Caki2 (cell line): ENCODE measurements at regions not wholly inside any gene's neighbourhood (a gene's known extent, or its start where the extent isn't known, plus 50 kb on each side); places are given as distances from the start of the nearest gene placed in this dataset.
"Not testable (repeated sequence)": the region's sequence is repeated elsewhere in the genome, so short reads cannot be mapped to it uniquely, and the experiment has no call there.

ENCODE experiments used
- DNase-seq: peaks from one replicate; pipeline ENCODE4 v3.0.0-alpha.2; 2015; ENCODE audit warnings: low read depth
- in situ Hi-C: cut with HindIII; loops from 2 replicates; pipeline ENCODE4 v1.10.0; 2016; ENCODE audit warnings: low sequenced_read_pairs, low pct_unique_long_range_greater_than_20kb, mixed read lengths

DNA sequence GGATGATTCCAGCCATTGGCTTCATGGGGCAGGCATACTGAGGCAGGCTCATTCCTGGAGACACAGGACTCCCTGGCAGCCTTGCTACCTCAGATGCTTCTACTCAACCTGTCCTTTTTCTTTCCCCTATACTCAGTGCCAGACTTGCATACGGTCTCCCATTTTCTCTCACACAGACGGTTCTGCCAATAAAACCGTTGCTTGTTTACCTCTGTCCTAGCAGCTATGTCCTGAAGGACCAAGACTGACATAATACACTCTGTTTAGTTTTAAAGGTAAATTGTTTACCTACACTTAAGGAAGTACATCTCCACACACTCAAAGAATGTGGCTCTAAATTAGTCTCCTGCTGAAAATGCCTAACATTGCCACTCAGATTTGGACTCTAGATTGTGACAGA, 151.0 kb upstream of the RFX3 start:
- in situ Hi-C loops, result no loop called here
- DNase-seq, result no peak

DNA sequence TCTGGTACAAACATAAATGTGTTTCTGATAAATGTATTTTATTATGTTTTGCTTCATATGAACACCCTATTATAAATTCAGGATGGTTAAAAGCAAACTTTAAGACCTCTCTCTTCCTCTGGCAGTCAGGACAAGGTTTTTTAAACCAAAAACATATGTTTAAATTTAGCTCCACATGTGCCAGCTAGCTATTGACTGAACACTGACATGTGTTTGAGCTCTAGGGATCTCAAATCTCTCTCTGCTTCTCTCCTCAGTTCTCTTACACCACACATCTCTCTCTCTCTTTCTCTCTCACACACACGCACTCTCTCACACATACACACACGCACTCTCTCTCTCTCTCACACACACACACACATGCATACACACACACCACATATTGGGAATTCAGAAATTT, 150.1 kb upstream of the RFX3 start:
- in situ Hi-C loops, result no loop called here
- DNase-seq, result no peak

DNA sequence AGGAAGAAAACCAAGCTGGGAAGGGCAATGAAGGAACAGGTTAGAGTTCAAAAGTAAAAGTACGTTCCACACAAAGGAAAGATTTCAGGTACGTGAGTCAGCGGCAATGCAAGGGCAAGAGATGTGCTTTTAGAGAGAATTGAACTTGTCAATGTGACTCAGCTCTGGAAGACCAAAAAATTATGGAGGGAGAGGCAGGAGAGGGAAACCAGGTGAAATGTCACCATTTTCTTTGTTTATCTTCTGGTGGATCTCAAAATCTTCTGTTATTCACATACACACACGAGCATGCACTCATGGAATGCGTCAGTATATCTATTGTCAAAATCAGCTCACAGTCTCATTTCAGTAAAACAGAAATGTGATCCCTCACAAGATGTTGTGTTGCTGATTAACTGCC, 148.8 kb upstream of the RFX3 start:
- no peak for DNase-seq
- in situ Hi-C loops, result no loop called here

DNA sequence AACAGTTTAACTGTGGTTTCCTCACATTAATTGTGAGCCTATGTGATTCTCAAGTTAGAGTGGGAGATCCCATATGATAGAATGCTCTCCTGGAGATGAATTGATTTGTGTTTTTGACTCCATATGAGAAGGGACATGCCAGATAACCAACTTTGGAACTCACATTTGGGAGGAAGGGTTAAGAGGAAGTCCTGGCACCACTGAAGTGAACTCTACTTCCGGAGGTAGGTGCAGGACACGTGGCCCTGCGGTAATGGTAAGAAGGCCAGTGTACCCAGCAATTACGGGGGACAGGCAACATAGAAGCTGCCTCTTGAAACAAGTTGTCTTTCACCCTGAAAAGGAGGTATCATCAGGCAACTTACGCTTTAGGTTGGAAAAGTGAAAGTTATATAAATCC, 146.6 kb upstream of the RFX3 start:
- no peak for DNase-seq
- in situ Hi-C loops, result no loop called here

DNA sequence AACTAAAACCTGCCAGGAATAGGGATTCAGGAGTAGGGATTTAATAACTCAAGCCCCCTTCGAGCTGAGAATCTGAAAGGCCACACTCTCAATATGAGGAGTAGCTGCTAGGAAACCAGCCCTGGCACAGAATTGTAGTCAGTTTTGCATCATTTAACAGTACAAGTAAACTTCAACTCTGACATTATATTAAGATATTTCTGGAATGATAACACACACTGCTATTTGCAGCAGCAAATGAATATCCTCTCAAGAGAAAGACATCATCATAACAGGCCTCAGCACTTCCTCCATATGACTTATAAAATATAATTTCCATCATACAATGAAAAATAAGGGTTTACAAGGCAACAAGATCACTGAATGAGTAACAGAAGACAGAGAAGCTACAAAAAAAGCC, 138.2 kb upstream of the RFX3 start:
- DNase-seq, result no peak
- in situ Hi-C loops, result no loop called here

DNA sequence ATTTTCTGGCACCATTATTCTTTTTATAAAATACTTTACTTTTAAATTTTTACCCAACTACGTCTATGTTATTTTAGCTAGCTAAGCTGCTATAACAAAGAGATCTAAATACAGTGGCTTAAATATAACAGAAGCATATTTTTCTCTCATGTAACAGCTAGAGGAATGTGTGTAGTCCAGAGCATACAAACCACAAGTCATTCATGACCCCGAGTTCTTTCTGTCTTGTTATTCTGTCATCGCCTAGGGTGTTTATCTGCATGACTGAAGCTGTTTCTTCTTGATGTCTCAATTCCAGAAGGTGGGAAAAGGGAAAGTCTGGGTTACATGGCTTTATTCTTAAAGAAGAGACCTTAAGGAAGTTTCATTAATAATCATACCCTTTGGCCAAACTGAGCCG, 136.9 kb upstream of the RFX3 start:
- no peak for DNase-seq
- in situ Hi-C loops, result no loop called here

DNA sequence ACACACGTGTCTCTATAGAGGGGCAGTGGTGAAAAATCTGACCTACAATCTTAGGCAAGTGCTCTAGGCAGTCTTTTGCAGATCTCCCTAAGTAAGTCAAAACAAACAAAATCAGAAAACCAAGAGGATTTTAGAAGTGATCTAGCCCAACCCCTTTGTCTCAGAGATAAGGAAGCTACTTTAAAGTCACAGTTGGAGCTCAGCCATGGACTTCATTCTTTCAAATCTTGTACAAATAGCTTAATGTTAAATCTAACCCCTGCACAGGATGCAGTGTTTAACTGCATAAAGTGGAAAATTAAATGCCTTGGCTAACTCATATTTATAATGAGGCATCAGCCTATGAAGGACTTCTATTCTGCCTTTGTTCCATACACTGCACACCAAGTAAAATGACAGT, 135.1 kb upstream of the RFX3 start:
- no peak for DNase-seq
- in situ Hi-C loops, result no loop called here

DNA sequence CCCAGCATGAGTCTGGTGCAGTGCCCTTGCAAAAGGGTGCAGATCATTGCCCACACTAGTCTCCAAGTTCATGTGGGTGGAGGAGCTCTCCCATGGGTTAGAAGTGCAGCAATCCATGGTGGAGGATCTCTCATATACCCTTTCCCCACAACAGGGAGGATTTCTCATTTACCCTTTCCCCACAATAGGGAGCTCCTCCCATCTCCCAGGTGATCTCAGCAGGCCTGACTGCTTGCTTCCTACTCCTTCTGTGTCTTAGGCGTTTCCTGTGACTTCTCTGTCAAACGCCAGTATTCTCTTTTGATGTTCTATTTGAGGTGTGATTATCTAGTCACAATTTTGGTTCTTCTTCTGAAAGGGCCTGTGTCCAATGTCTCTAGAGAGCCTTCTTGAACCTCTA, 133.8 kb upstream of the RFX3 start:
- DNase-seq, result no peak
- in situ Hi-C loops, result no loop called here

DNA sequence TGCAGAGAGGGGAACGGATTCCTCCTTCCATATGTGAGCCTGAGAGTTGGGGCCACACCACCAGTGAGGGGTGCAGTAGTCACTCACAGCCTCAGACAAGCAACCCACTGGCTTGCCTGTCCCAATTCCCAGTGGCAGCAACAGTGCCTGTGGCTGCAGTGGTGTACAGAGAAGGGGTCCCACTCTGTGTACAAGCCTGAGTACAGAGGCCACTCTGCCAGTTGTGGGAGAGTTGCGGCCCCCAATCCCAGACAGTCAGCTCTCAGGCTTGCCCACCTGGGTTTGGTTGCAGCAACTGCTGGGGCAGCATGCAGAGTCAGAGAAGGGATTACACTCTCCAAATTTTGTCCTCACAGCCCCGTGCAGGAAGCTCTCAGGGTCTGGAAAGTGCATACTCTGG, 133.2 kb upstream of the RFX3 start:
- no peak for DNase-seq

DNA sequence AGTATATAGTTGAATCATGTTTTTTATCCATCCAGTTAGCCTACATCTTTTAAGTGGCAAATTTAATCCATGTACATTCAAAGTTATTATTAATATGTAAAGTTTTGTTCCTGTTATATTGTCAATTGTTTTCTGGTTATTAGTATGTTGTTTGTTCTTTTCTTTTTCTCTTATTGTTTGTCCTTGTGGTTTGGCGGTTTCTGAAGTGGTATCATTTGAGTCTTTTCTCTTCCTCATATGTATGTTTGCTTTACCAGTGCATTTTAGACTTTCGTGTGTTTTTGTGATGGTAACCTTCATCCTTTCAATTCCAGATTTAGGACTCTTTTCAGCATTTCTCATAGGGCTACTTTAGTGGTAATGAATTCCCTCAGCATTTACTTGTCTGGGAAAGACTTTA, 130.4 kb upstream of the RFX3 start:
- in situ Hi-C loops, result no loop called here
- DNase-seq, result no peak

More for the DNA sequence above, 133.2 kb upstream of the RFX3 start:
- in situ Hi-C loops, result no loop called here

DNA sequence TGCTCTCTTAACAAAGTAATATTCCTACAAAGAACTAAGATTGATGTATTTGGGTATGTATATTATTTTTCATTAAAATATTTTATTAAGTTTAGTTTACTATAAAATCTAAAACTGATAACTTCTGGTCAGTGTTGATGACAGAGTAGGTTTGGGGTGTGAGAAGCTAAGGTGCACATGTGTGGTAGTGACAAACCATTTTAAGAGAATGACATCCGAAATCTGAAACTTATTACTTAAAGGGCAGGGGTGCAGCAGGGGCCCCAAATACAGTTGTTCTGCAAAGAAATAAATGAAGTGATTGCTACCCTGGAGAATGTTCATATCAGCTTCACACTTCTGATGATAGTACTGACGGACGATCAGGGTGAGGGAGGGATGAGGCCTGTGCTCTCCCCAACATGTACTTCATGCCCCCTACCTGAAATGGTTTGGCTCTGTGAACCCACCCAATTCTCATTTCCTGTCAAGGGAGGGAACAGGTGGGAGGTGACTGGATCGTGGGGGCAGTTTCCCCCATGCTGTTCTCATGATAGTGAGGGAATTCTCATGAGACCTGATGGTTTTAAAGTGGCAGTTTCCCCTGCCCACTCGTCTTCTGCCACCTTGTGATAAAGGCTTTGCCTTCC, 125.3 kb upstream of the RFX3 start:
- in situ Hi-C loops, result no loop called here
- DNase-seq, result no peak

DNA sequence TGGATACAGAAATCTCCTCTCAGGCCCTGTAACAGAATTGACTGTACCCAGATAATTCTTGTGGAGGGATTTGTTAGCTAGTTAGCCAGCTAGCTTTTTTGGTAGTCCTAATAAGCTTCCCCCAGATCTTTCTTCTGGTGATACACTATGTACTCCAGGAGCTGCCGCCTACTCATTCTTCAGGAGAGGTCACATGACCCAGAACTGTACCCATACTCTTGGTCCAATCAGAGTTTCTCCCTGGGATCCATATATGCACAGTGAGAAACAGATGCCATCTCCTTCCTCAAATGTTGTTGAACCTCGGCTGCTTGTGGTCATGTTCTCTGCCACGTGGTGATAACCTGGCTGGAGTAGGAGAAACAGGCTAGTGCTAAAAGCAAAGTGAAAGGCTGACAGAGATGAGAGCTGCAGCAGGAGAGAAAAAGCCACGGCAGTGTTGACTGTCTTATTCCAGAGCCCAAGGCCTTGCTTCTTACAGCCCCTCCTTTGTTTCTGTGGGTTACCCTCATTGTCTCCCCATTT, 123.0 kb upstream of the RFX3 start:
- DNase-seq, result no peak
- in situ Hi-C loops, result no loop called here

DNA sequence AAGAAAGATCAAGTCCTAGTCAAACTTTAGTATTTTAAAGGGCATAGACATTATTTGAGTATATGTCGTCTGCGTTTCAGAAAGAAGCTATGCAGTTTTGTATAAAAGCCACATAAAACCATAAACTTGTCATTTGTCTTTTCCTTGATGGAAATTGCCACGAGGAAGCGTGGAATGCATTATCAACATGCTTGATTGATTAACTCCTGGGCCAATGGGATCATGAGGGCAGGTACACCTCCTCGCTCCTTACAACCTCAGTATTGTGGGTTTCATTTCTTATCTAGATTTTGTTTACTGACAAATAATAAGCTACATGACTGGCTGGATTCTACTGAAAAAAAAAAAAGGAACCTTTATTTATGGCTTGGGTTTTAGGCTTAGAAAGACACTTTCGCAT, 122.5 kb upstream of the RFX3 start:
- DNase-seq, result no peak
- in situ Hi-C loops, result no loop called here

DNA sequence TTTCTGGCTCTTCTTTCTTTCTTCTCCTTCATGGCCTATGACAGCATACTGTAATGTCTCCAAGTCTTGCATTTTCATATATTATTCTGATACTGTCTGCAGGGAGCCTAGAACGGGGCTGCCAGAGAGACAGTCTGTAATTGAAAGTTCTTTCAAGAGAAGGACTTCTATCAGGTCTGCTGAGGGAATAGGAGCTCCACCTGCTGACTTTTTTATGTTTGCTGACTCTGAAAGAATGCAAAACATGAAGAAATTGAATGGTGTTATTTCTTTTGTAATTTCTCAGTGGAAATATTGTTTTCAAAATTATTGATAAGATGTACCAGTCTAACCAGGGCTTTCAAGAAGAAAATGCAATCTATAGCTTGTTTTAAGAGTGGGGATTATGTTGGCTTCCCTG, 121.9 kb upstream of the RFX3 start:
- in situ Hi-C loops, result no loop called here
- no peak for DNase-seq

DNA sequence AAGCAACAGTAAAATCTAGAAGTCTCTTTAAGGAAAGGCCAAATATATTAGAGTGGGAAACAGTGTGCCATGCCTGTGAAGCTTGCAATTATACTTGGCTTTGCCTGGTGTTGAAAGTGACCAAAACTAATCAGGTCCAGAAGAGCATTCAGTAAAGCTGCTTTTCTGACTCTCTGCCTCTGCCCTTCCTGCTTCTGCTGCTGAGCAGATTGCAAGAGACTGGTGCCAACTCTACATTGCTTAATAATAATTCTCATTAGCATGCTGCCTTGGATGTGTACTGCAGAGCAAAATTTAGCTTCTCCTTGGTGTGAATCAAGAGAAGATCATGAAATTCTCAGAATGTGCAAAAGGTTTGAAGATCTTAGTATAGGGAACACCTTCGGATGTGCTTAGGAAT, 120.4 kb upstream of the RFX3 start:
- in situ Hi-C loops, result no loop called here

DNA sequence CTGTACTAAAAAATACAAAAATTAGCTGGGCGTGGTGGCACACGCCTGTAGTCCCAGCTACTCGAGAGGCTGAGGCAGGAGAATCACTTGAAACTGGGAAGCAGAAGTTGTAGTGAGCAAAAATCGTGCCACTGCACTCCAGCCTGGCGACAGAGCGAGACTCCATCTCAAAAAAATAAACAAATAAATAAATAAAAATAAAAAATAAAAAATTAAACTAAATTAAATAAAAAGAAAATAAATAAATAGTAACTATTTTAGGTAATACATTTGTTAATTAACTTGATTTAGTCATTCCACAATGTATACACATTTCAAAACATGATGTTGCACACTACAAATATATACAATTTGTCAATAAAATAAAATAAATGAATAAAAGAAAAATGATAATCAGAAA, 116.3 kb upstream of the RFX3 start:
- in situ Hi-C loops, DNase-seq: not testable (repeated sequence)

More for the DNA sequence above, 120.4 kb upstream of the RFX3 start:
- DNase-seq, result no peak

DNA sequence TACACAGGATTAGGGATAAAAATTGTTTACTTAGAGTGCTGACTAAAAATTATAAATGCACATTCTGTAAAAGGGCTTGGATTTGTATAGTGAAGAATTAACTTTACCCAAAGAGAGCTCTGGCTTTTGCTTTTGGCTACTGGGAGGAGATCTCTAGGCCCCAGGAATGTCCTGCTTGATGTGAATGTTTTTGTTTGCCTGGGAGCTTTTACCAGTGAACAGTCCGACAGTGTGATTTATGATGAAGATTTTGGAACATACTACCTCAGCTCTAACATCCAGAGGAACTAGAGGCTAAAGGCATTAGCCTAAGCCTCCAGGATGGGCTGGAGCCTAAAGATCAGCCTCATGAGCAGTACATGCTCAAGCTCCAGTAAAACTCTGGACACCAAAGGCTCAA, 103.7 kb upstream of the RFX3 start:
- in situ Hi-C loops, result no loop called here
- no peak for DNase-seq

DNA sequence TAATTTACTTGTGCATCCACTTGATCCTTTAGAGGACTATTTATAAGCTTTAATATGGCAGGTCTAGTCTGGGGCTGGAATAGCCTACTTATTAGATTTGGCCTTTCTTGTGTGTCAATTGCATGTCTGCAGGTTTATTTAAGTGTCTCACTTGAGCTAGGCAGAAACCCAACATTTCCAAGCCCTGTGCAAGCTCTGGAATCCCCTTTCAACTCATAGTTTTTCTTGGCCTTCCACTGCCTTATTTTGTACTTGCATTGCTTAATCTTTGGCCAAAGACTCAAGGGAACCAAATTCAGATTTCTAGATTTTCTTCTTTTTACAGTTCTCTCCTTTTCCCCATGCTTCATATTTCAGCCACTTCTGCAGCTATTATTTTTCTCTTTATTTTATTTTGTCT, 102.4 kb upstream of the RFX3 start:
- in situ Hi-C loops, result no loop called here
- no peak for DNase-seq

DNA sequence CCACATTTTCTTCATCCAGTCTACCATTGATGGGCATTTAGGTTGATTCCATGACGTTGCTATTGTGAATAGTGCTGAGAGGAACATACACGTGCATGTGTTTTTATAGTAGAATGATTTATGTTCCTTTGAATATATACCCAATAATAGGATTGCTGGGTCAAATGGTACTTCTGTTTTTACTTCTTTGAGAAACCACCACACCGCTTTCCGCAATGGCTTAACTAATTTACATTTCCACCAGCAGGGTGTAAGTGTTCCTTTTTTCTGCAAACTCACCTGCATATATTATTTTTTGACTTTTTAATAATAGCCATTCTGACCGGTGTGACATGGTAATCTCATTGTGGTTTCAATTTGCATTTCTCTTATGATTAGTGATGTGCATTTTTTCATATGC, 82.2 kb upstream of the RFX3 start:
- no peak for DNase-seq
- in situ Hi-C loops, result no loop called here

DNA sequence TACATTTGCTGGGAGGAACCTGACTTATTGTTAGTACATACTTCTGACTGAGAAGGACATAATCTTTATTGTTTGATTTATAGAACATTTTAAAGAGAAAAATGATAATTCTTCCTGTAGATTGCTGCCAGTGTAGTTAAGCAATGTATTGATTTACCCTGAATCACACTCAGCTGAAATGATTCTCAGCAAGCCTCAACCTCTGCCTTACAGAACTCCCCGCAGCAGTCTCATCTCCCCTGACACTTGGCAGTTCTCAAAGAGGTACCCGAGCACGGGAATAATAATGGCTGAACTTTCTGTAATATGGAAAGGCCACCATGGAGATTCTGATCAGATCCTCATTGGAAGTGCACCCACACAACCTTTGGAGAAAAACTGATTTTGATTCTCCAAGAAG, 74.9 kb upstream of the RFX3 start:
- DNase-seq, result no peak
- in situ Hi-C loops, result no loop called here

DNA sequence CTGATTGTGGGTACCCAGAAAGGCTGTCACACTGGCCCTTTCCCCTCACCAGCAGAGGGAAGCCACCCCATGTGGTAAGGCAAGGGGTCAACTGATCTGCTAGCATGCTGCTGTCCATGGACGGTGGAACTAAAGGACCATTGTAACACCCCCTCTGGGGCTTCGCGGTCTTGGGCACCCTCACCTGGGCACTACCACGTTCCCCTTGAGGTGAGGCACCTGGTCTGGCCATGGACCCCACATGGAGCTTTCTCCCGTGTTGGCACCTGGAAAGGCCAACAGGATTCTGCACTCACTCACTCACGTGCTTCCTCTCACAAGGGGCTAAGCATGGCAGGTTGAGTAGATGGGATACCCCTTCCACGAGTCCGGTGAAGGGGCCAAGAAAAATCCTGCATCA, 72.0 kb upstream of the RFX3 start:
- no peak for DNase-seq
- in situ Hi-C loops, result no loop called here
